SK-N-SH (cell line): ENCODE measurements at regions not wholly inside any gene's neighbourhood (a gene's known extent, or its start where the extent isn't known, plus 50 kb on each side); places are given as distances from the start of the nearest gene placed in this dataset.

Experiments
- CTCF ChIA-PET: fragments of 300-600, 350-600 bp; formaldehyde crosslinking; extraction: SDS; loops from one replicate; lab custom pipeline; 2021; lab: Yijun Ruan, JAX
- POLR2A ChIA-PET: fragments of 350-600 bp; sonication (Branson Sonifier 250); formaldehyde crosslinking; extraction: SDS; loops from one replicate; lab custom pipeline; 2020; ENCODE audit warnings: antibody characterized with exemption, inconsistent platforms; lab: Yijun Ruan, JAX
- DNase-seq: peaks from one replicate; pipeline ENCODE4 v3.0.0; 2012
- H2AFZ ChIP-seq: fragments of 200-600 bp; sonication (generic); 2 replicates; pipeline ENCODE4 v1.8.1; 2016; ENCODE audit warnings: antibody characterized with exemption, mild to moderate bottlenecking, low read depth
- H3F3A ChIP-seq: fragments of 200-600 bp; sonication (generic); replicated peaks from 2 replicates; pipeline ENCODE3; 2016; ENCODE audit warnings: antibody characterized with exemption, mild to moderate bottlenecking; ENCODE audit not compliant: insufficient read depth
- H3K27ac ChIP-seq, 2 experiments: fragments of 200-500 bp in 1 of 2; fragments of 200-600 bp in 1 of 2; sonication (Bioruptor generic) in 1 of 2; sonication (generic), shearing (Covaris generic) in 1 of 2; 2 replicates each; pipeline versions ENCODE4 v1.5.1 to v1.6.1; 2014 to 2016; ENCODE audit warnings: low read depth in 2 of 2, inconsistent platforms in 1 of 2, low read length in 1 of 2, mild to moderate bottlenecking in 1 of 2, mixed read lengths in 1 of 2
- H3K27me3 ChIP-seq: fragments of 200-600 bp; sonication (generic), shearing (Covaris generic); 2 replicates; pipeline ENCODE4 v1.6.1; 2016; ENCODE audit warnings: mixed run types; ENCODE audit not compliant: insufficient read depth
- H3K36me3 ChIP-seq, 2 experiments: fragments of 200-500 bp in 1 of 2; fragments of 200-600 bp in 1 of 2; sonication (Bioruptor generic) in 1 of 2; sonication (generic) in 1 of 2; replicated peaks in 1 of 2; 2 replicates each; pipeline versions ENCODE3 to v1.5.1; 2014 to 2016; ENCODE audit warnings: low read length in 1 of 2, mild to moderate bottlenecking in 1 of 2; ENCODE audit not compliant: insufficient read depth in 2 of 2, control insufficient read depth in 1 of 2
- H3K4me1 ChIP-seq, 2 experiments: fragments of 200-500 bp in 1 of 2; fragments of 200-600 bp in 1 of 2; sonication (Bioruptor generic) in 1 of 2; sonication (generic), shearing (Covaris generic) in 1 of 2; 2 replicates each; pipeline versions ENCODE4 v1.5.1 to v1.6.1; 2014 to 2016; ENCODE audit warnings: low read depth in 1 of 2, low read length in 1 of 2, mixed run types in 1 of 2; ENCODE audit not compliant: insufficient read depth in 2 of 2, control insufficient read depth in 1 of 2
- H3K4me2 ChIP-seq: fragments of 200-600 bp; sonication (generic), shearing (Covaris generic); 2 replicates; pipeline ENCODE4 v1.6.1; 2017; ENCODE audit warnings: mixed run types
- H3K4me3 ChIP-seq, 2 experiments: fragments of 200-500 bp in 1 of 2; fragments of 200-600 bp in 1 of 2; sonication (Bioruptor generic) in 1 of 2; sonication (generic), shearing (Covaris generic) in 1 of 2; 2 replicates each; pipeline versions ENCODE4 v1.5.1 to v1.8.1; 2014 to 2016; ENCODE audit warnings: low read depth in 2 of 2, inconsistent platforms in 1 of 2, low read length in 1 of 2, mild to moderate bottlenecking in 1 of 2, mixed read lengths in 1 of 2, moderate library complexity in 1 of 2
- H3K79me2 ChIP-seq: fragments of 200-600 bp; sonication (generic); 2 replicates; pipeline ENCODE4 v1.8.1; 2017; ENCODE audit warnings: mild to moderate bottlenecking; ENCODE audit not compliant: insufficient read depth
- H3K9ac ChIP-seq: fragments of 200-600 bp; sonication (generic); 2 replicates; pipeline ENCODE4 v1.6.1; 2017; ENCODE audit warnings: mixed run types
- H3K9me2 ChIP-seq: fragments of 200-600 bp; sonication (generic); 2 replicates; pipeline ENCODE4 v1.6.1; 2017; ENCODE audit warnings: mixed run types
- H3K9me3 ChIP-seq: fragments of 200-600 bp; sonication (generic); 2 replicates; pipeline ENCODE4 v1.6.1; 2017; ENCODE audit warnings: mixed run types, mild to moderate bottlenecking, moderate library complexity
- H4K20me1 ChIP-seq: fragments of 200-600 bp; sonication (generic); 2 replicates; pipeline ENCODE4 v1.6.1; 2017; ENCODE audit warnings: mild to moderate bottlenecking, mixed run types; ENCODE audit not compliant: insufficient read depth
- CHD2 ChIP-seq: fragments of 150-350 bp; IDR thresholded peaks from 2 replicates; pipeline ENCODE4 v1.6.1; 2018; ENCODE audit warnings: low read length; ENCODE audit not compliant: partially characterized antibody
- CTCF ChIP-seq: fragments of 200-600 bp; sonication (generic); IDR thresholded peaks from 2 replicates; pipeline ENCODE4 v1.6.1; 2017; ENCODE audit warnings: antibody characterized with exemption, mild to moderate bottlenecking, moderate library complexity
- MAX ChIP-seq: IDR thresholded peaks from 2 replicates; pipeline ENCODE4 v1.4.0; 2012; ENCODE audit warnings: low read depth
- MXI1 ChIP-seq: IDR thresholded peaks from 2 replicates; pipeline ENCODE4 v1.6.1; 2012; ENCODE audit warnings: mild to moderate bottlenecking, low read depth, low read length, improper control_type of control experiment
- NFIC ChIP-seq: IDR thresholded peaks from 2 replicates; pipeline ENCODE4 v1.4.0; 2012; ENCODE audit warnings: borderline replicate concordance
- NRF1 ChIP-seq: IDR thresholded peaks from 2 replicates; pipeline ENCODE4 v1.6.1; 2012; ENCODE audit warnings: low read depth, mild to moderate bottlenecking, low read length
- RAD21 ChIP-seq: IDR thresholded peaks from 2 replicates; pipeline ENCODE4 v1.6.1; 2012; ENCODE audit warnings: mild to moderate bottlenecking, low read length
- SMC3 ChIP-seq: IDR thresholded peaks from 2 replicates; pipeline ENCODE4 v1.6.1; 2012; ENCODE audit warnings: low read depth, low read length, improper control_type of control experiment
- TAF1 ChIP-seq: IDR thresholded peaks from 2 replicates; pipeline ENCODE4 v1.6.1; 2012; ENCODE audit warnings: low read depth, mild to moderate bottlenecking, low read length, moderate library complexity, borderline replicate concordance
- USF1 ChIP-seq: IDR thresholded peaks from 2 replicates; pipeline ENCODE4 v1.4.0; 2012; ENCODE audit warnings: low read depth, borderline replicate concordance
- WGBS: methylation state at CpG from one replicate; pipeline ENCODE4 v1.1.6; 2017; ENCODE audit warnings: low lambda C conversion rate; 5-methylcytosine and 5-hydroxymethylcytosine counted together
- TF ChIP-seq, protein P1 (sequence below): IDR thresholded peaks from 2 replicates; pipeline ENCODE4; 2012
- TF ChIP-seq, protein P2 (sequence below): IDR thresholded peaks from 2 replicates; pipeline ENCODE4 v1.6.1; 2012; ENCODE audit warnings: mild to moderate bottlenecking, low read depth, low read length, moderate library complexity

GRCh38 chr14:28142400-28143015 lies 624.1 kb upstream of the FOXG1 start:
- Histone ChIP-seq H3K9me2 (no peaks in the 10 kb centered on the region), H3K9ac (no peak overlapping the region)
- peak; percentile 52 for TF ChIP-seq CTCF
- TF ChIP-seq NRF1 = no peak
- TF ChIP-seq NFIC = no peak
- peak; percentile 84 for TF ChIP-seq RAD21
- TF ChIP-seq SMC3 = peak; percentile 36; the same call in 1 of the 2 replicates
- no peak for TF ChIP-seq USF1
- TF ChIP-seq, all 33 proteins: peak for 3
- H3K9me3 ChIP-seq = no peaks in the 10 kb centered on the region
- H3K4me3 ChIP-seq = no peak overlapping the region; a peak in 1 of 4 replicates
- H3K36me3 ChIP-seq = no peaks in the 10 kb centered on the region
- no peaks in the 10 kb centered on the region; a peak in 1 of 4 replicates for H3K4me1 ChIP-seq
- H3K4me2 ChIP-seq = no peak overlapping the region
- ChIA-PET CTCF (interaction anchor here (0.9 to 2.5 kb wide), 4 partner anchors 12 to 46 kb away, joined by 3 to 8 read pairs (median 6); no protein-coding TSS in a partner anchor), POLR2A (no interaction called here)
- H3K27ac ChIP-seq = no peak overlapping the region
- no peaks in the 10 kb centered on the region for H3K79me2 ChIP-seq
- 5% methylated on average over 3 of the region's 3 CpGs for WGBS
- H2AFZ ChIP-seq = no peak overlapping the region
- no peaks in the 10 kb centered on the region for H3F3A ChIP-seq
- H4K20me1 ChIP-seq = no peaks in the 10 kb centered on the region
- H3K27me3 ChIP-seq = no peaks in the 10 kb centered on the region; the same call in 1 of the 2 replicates
- DNase-seq = peak; percentile 38

DNA sequence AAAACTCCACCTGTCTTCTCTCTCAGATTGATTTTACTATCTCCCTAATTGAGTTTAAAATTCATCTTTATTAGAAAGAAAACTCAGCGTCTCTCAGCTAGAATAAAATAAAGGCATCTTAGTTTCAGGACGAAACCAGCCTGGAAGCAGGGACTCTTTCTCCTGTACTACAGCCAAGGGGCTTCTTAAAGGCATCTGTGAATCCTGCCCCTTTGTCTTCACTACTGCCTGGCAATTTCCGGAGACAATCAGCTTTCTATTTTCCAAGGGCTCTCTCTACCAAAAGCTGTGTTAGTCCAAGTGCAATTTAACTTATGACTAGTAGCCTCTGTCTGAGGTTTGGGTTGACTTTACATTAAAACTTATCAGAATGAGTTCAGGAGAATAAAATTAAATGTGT lies 623.3 kb upstream of the FOXG1 start:
- no peak for DNase-seq
- Histone ChIP-seq H2AFZ (0 out of 2 replicates have a peak overlapping the region, but pooled peaks have one; percentile 46), H3K36me3 (no peaks in the 10 kb centered on the region), H3K9ac (no peak overlapping the region), H3K27ac (no peak overlapping the region), H3K4me2 (no peak overlapping the region), H3F3A (no peaks in the 10 kb centered on the region), H3K9me3 (no peaks in the 10 kb centered on the region), H4K20me1 (no peaks in the 10 kb centered on the region), H3K4me3 (no peak overlapping the region), H3K9me2 (no peaks in the 10 kb centered on the region), H3K27me3 (no peaks in the 10 kb centered on the region; the same call in 1 of the 2 replicates), H3K4me1 (no peaks in the 10 kb centered on the region; a peak in 1 of 4 replicates), H3K79me2 (no peaks in the 10 kb centered on the region)
- 4% methylated on average over 3 of the region's 3 CpGs for WGBS
- TF ChIP-seq CHD2 = no peak
- CTCF ChIA-PET = interaction anchor here (0.6 to 2.5 kb wide), 4 partner anchors 12 to 43 kb away, joined by 3 to 8 read pairs (median 5); no protein-coding TSS in a partner anchor
- POLR2A ChIA-PET = no interaction called here

DNA sequence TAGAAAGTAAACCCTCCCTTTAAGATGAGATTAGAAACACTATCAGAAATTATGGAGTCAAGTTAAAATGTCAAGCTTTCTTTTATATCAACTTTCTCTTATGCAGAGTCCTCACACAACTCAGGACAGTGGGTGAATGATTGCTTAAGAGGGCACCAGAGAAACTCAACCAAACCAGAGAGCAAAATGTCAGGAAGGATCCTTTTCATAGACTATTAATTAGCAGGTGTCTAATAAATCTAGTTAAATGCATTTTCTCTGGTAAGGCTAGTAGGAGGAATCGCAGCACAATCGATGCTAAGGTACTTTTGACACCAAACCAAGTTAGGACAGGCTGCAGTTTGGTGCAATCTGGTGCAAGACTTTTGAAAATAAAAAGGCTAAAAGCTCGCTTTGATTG lies 614.7 kb upstream of the FOXG1 start:
- H3K36me3 ChIP-seq = no peaks in the 10 kb centered on the region
- WGBS = 4% methylated on average over 3 of the region's 3 CpGs
- ChIA-PET CTCF (interaction anchor here (1.2 kb wide), 1 partner anchor 12 kb away, joined by 3 read pairs; no protein-coding TSS in a partner anchor), POLR2A (no interaction called here)
- no peaks in the 10 kb centered on the region for H3K9me3 ChIP-seq
- DNase-seq = no peak
- no peaks in the 10 kb centered on the region for H4K20me1 ChIP-seq
- no peak overlapping the region for H2AFZ ChIP-seq
- no peak overlapping the region for H3K27ac ChIP-seq
- no peaks in the 10 kb centered on the region for H3K79me2 ChIP-seq
- no peak overlapping the region for H3K9ac ChIP-seq
- no peaks in the 10 kb centered on the region for H3F3A ChIP-seq
- no peak overlapping the region for H3K4me3 ChIP-seq
- H3K9me2 ChIP-seq = 0 out of 2 replicates have a peak, but pooled peaks cover 3% of the 10 kb centered on the region
- no peaks in the 10 kb centered on the region; a peak in 1 of 4 replicates for H3K4me1 ChIP-seq
- H3K27me3 ChIP-seq = no peaks in the 10 kb centered on the region; the same call in 1 of the 2 replicates
- no peak overlapping the region for H3K4me2 ChIP-seq
- no peak for TF ChIP-seq MAX
- no peak for TF ChIP-seq TAF1
- TF ChIP-seq NRF1 = no peak
- TF ChIP-seq CHD2 = no peak
- TF ChIP-seq MXI1 = no peak
- TF ChIP-seq, protein P1, sequence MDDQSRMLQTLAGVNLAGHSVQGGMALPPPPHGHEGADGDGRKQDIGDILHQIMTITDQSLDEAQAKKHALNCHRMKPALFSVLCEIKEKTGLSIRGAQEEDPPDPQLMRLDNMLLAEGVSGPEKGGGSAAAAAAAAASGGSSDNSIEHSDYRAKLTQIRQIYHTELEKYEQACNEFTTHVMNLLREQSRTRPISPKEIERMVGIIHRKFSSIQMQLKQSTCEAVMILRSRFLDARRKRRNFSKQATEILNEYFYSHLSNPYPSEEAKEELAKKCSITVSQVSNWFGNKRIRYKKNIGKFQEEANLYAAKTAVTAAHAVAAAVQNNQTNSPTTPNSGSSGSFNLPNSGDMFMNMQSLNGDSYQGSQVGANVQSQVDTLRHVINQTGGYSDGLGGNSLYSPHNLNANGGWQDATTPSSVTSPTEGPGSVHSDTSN = no peak
- TF ChIP-seq, protein P2, sequence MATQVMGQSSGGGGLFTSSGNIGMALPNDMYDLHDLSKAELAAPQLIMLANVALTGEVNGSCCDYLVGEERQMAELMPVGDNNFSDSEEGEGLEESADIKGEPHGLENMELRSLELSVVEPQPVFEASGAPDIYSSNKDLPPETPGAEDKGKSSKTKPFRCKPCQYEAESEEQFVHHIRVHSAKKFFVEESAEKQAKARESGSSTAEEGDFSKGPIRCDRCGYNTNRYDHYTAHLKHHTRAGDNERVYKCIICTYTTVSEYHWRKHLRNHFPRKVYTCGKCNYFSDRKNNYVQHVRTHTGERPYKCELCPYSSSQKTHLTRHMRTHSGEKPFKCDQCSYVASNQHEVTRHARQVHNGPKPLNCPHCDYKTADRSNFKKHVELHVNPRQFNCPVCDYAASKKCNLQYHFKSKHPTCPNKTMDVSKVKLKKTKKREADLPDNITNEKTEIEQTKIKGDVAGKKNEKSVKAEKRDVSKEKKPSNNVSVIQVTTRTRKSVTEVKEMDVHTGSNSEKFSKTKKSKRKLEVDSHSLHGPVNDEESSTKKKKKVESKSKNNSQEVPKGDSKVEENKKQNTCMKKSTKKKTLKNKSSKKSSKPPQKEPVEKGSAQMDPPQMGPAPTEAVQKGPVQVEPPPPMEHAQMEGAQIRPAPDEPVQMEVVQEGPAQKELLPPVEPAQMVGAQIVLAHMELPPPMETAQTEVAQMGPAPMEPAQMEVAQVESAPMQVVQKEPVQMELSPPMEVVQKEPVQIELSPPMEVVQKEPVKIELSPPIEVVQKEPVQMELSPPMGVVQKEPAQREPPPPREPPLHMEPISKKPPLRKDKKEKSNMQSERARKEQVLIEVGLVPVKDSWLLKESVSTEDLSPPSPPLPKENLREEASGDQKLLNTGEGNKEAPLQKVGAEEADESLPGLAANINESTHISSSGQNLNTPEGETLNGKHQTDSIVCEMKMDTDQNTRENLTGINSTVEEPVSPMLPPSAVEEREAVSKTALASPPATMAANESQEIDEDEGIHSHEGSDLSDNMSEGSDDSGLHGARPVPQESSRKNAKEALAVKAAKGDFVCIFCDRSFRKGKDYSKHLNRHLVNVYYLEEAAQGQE = no peak
